H1 (cell line): ENCODE measurements at regions not wholly inside any gene's neighbourhood (a gene's known extent, or its start where the extent isn't known, plus 50 kb on each side); places are given as distances from the start of the nearest gene placed in this dataset.

Experiments
- EP300 ChIP-seq, 2 experiments: IDR thresholded peaks; 1 replicate in 1 of 2; 2 replicates in 1 of 2; pipeline ENCODE4 v1.6.1; 2011 to 2012; ENCODE audit warnings: low read depth in 2 of 2, low read length in 2 of 2, mild to moderate bottlenecking in 2 of 2, borderline replicate concordance in 1 of 2, inconsistent platforms in 1 of 2, moderate library complexity in 1 of 2
- HDAC6 ChIP-seq: IDR thresholded peaks from one replicate; pipeline ENCODE4 v1.7.1; 2012; ENCODE audit warnings: low read depth, mild to moderate bottlenecking, inconsistent platforms, low read length, moderate library complexity
- RNF2 ChIP-seq: fragments of 200-900, 300-1000 bp; sonication (generic); IDR thresholded peaks from 2 replicates; pipeline ENCODE4 v1.7.1; 2016; ENCODE audit warnings: borderline replicate concordance, low read depth, mild to moderate bottlenecking, antibody characterized with exemption, low read length; ENCODE audit not compliant: poor library complexity, severe bottlenecking; ENCODE audit errors: missing control alignments
- SIX5 ChIP-seq: IDR thresholded peaks from 2 replicates; pipeline ENCODE4 v1.6.1; 2011; ENCODE audit warnings: mild to moderate bottlenecking, low read depth, low read length
- TF ChIP-seq, protein P1 (sequence below): fragments of 300-600 bp; sonication (generic); IDR thresholded peaks from 2 replicates; pipeline ENCODE4 v1.7.1; 2012; ENCODE audit warnings: low read length, moderate library complexity, mild to moderate bottlenecking, inconsistent platforms; ENCODE audit not compliant: insufficient replicate concordance
- TF ChIP-seq, protein P2 (sequence below): IDR thresholded peaks from 2 replicates; pipeline ENCODE4 v1.6.1; 2012; ENCODE audit warnings: low read length, inconsistent platforms

DNA sequence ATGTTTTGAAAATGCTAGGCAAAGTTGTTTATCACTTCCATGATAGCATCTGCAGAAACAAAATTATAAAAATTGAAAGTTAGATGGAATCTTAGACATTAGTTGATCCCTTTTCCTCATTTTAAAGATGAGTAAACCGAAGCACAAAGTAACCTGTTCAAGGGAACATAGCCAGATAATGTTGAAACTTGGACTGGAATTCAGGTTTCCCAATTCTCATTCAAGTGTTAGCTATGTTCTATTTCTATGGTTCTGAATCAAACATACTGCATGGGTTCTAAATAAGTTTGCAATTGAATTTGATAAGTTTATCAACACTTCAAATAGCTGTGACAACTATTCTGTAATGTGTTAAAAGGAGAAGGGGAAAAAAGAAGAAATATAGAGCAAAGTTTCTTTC is 122.4 kb upstream of the SOX5 start (continued):
- TF ChIP-seq, protein P1, sequence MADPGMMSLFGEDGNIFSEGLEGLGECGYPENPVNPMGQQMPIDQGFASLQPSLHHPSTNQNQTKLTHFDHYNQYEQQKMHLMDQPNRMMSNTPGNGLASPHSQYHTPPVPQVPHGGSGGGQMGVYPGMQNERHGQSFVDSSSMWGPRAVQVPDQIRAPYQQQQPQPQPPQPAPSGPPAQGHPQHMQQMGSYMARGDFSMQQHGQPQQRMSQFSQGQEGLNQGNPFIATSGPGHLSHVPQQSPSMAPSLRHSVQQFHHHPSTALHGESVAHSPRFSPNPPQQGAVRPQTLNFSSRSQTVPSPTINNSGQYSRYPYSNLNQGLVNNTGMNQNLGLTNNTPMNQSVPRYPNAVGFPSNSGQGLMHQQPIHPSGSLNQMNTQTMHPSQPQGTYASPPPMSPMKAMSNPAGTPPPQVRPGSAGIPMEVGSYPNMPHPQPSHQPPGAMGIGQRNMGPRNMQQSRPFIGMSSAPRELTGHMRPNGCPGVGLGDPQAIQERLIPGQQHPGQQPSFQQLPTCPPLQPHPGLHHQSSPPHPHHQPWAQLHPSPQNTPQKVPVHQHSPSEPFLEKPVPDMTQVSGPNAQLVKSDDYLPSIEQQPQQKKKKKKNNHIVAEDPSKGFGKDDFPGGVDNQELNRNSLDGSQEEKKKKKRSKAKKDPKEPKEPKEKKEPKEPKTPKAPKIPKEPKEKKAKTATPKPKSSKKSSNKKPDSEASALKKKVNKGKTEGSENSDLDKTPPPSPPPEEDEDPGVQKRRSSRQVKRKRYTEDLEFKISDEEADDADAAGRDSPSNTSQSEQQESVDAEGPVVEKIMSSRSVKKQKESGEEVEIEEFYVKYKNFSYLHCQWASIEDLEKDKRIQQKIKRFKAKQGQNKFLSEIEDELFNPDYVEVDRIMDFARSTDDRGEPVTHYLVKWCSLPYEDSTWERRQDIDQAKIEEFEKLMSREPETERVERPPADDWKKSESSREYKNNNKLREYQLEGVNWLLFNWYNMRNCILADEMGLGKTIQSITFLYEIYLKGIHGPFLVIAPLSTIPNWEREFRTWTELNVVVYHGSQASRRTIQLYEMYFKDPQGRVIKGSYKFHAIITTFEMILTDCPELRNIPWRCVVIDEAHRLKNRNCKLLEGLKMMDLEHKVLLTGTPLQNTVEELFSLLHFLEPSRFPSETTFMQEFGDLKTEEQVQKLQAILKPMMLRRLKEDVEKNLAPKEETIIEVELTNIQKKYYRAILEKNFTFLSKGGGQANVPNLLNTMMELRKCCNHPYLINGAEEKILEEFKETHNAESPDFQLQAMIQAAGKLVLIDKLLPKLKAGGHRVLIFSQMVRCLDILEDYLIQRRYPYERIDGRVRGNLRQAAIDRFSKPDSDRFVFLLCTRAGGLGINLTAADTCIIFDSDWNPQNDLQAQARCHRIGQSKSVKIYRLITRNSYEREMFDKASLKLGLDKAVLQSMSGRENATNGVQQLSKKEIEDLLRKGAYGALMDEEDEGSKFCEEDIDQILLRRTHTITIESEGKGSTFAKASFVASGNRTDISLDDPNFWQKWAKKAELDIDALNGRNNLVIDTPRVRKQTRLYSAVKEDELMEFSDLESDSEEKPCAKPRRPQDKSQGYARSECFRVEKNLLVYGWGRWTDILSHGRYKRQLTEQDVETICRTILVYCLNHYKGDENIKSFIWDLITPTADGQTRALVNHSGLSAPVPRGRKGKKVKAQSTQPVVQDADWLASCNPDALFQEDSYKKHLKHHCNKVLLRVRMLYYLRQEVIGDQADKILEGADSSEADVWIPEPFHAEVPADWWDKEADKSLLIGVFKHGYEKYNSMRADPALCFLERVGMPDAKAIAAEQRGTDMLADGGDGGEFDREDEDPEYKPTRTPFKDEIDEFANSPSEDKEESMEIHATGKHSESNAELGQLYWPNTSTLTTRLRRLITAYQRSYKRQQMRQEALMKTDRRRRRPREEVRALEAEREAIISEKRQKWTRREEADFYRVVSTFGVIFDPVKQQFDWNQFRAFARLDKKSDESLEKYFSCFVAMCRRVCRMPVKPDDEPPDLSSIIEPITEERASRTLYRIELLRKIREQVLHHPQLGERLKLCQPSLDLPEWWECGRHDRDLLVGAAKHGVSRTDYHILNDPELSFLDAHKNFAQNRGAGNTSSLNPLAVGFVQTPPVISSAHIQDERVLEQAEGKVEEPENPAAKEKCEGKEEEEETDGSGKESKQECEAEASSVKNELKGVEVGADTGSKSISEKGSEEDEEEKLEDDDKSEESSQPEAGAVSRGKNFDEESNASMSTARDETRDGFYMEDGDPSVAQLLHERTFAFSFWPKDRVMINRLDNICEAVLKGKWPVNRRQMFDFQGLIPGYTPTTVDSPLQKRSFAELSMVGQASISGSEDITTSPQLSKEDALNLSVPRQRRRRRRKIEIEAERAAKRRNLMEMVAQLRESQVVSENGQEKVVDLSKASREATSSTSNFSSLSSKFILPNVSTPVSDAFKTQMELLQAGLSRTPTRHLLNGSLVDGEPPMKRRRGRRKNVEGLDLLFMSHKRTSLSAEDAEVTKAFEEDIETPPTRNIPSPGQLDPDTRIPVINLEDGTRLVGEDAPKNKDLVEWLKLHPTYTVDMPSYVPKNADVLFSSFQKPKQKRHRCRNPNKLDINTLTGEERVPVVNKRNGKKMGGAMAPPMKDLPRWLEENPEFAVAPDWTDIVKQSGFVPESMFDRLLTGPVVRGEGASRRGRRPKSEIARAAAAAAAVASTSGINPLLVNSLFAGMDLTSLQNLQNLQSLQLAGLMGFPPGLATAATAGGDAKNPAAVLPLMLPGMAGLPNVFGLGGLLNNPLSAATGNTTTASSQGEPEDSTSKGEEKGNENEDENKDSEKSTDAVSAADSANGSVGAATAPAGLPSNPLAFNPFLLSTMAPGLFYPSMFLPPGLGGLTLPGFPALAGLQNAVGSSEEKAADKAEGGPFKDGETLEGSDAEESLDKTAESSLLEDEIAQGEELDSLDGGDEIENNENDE, result no peak
- TF ChIP-seq EP300 (IDR thresholded peaks at IDR 0.05; ENCODE audit: borderline replicate concordance in 1 of 2, low read depth in 2 of 2, low read length in 2 of 2) (no peak), SIX5 (no peak), RNF2 (no peak), HDAC6 (no peak)
- TF ChIP-seq, protein P2, sequence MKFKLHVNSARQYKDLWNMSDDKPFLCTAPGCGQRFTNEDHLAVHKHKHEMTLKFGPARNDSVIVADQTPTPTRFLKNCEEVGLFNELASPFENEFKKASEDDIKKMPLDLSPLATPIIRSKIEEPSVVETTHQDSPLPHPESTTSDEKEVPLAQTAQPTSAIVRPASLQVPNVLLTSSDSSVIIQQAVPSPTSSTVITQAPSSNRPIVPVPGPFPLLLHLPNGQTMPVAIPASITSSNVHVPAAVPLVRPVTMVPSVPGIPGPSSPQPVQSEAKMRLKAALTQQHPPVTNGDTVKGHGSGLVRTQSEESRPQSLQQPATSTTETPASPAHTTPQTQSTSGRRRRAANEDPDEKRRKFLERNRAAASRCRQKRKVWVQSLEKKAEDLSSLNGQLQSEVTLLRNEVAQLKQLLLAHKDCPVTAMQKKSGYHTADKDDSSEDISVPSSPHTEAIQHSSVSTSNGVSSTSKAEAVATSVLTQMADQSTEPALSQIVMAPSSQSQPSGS, result no peak
- TF ChIP-seq, all 59 proteins: peak for 0
